Endothelial cell of umbilical vein (primary cell): ENCODE measurements at regions not wholly inside any gene's neighbourhood (a gene's known extent, or its start where the extent isn't known, plus 50 kb on each side); places are given as distances from the start of the nearest gene placed in this dataset.

Experiments used
- EZH2 ChIP-seq: IDR thresholded peaks from 2 replicates; pipeline ENCODE4 v1.6.1; 2012; ENCODE audit warnings: borderline replicate concordance, low read depth, mild to moderate bottlenecking, moderate library complexity, low read length, inconsistent platforms; ENCODE audit not compliant: severe bottlenecking
- FOS ChIP-seq: IDR thresholded peaks from 2 replicates; pipeline ENCODE4 v1.6.1; 2011; ENCODE audit warnings: mild to moderate bottlenecking, low read length, moderate library complexity, borderline replicate concordance; ENCODE audit not compliant: insufficient read depth
- GATA2 ChIP-seq: IDR thresholded peaks from 2 replicates; pipeline ENCODE4 v1.7.0; 2011; ENCODE audit warnings: low read depth, mild to moderate bottlenecking, moderate library complexity, mixed read lengths, low read length; ENCODE audit not compliant: insufficient read length, insufficient read depth
- JUN ChIP-seq: IDR thresholded peaks from 2 replicates; pipeline ENCODE4 v1.6.1; 2011; ENCODE audit warnings: borderline replicate concordance, low read depth; ENCODE audit not compliant: insufficient read length, insufficient read depth
- MYC ChIP-seq: IDR thresholded peaks from one replicate; pipeline ENCODE4 v1.6.1; 2011; ENCODE audit warnings: mild to moderate bottlenecking, low read depth, low read length
- POLR2A ChIP-seq: IDR thresholded peaks from 2 replicates; pipeline ENCODE4 v1.6.1; 2012; ENCODE audit warnings: low read depth, mild to moderate bottlenecking, control low read depth, low read length
- POLR2AphosphoS5 ChIP-seq: IDR thresholded peaks from 2 replicates; pipeline ENCODE4 v1.6.1; 2012; ENCODE audit warnings: low read depth, mild to moderate bottlenecking, control low read depth, low read length, moderate library complexity; ENCODE audit not compliant: insufficient read depth
- TF ChIP-seq, protein P1 (sequence below), 2 donors: IDR thresholded peaks; 1 replicate in 1 of 2; 2 replicates in 1 of 2; pipeline ENCODE4 v1.5.1; 2011; ENCODE audit warnings: low read length in 2 of 2, mild to moderate bottlenecking in 2 of 2, moderate library complexity in 2 of 2, control low read depth in 1 of 2, inconsistent platforms in 1 of 2, low read depth in 1 of 2; ENCODE audit not compliant: insufficient read depth in 1 of 2; ENCODE audit errors: extremely low read depth in 1 of 2
- TF ChIP-seq, protein P2 (sequence below): IDR thresholded peaks from 2 replicates; pipeline ENCODE4 v1.6.1; 2011; ENCODE audit not compliant: insufficient read depth, insufficient read length

DNA sequence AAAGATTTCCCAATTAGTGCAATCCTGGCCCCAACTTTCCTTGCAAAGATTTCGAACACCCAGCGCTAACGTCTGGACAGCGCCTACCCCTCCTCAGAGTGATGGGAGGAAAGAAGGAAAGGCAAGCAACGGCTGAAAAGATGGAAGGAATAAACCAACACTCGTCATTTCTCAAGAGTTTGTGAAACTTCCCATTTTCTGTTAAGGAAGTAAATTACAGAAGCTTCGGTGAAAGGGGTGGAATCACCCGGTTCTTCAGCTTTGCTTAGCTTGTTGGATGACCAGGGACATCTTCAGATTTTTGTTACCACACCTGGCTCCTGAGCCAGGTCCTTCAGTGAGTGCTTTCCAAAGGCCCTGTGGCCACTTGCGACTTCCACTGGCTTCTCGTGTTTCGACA is 313.1 kb downstream of the SKIDA1 start:
- TF ChIP-seq POLR2AphosphoS5 (no peak), EZH2 (no peak), MYC (no peak), POLR2A (no peak), FOS (no peak), GATA2 (no peak), JUN (no peak)
- TF ChIP-seq, protein P1, sequence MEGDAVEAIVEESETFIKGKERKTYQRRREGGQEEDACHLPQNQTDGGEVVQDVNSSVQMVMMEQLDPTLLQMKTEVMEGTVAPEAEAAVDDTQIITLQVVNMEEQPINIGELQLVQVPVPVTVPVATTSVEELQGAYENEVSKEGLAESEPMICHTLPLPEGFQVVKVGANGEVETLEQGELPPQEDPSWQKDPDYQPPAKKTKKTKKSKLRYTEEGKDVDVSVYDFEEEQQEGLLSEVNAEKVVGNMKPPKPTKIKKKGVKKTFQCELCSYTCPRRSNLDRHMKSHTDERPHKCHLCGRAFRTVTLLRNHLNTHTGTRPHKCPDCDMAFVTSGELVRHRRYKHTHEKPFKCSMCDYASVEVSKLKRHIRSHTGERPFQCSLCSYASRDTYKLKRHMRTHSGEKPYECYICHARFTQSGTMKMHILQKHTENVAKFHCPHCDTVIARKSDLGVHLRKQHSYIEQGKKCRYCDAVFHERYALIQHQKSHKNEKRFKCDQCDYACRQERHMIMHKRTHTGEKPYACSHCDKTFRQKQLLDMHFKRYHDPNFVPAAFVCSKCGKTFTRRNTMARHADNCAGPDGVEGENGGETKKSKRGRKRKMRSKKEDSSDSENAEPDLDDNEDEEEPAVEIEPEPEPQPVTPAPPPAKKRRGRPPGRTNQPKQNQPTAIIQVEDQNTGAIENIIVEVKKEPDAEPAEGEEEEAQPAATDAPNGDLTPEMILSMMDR (IDR thresholded peaks at IDR 0.05; ENCODE audit: extremely low read depth in 1 of 2, insufficient read depth in 1 of 2, low read depth in 1 of 2, low read length in 2 of 2) = no peak
- TF ChIP-seq, protein P2, sequence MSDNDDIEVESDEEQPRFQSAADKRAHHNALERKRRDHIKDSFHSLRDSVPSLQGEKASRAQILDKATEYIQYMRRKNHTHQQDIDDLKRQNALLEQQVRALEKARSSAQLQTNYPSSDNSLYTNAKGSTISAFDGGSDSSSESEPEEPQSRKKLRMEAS = no peak
